Loucy (cell line): ENCODE measurements at regions not wholly inside any gene's neighbourhood (a gene's known extent, or its start where the extent isn't known, plus 50 kb on each side); places are given as distances from the start of the nearest gene placed in this dataset.

ENCODE experiments used
- H2AFZ ChIP-seq: fragments of 200-600 bp; sonication (generic); 2 replicates; pipeline ENCODE4 v1.6.0; 2016; ENCODE audit warnings: antibody characterized with exemption, mild to moderate bottlenecking, low read length, moderate library complexity
- H3F3A ChIP-seq: fragments of 200-600 bp; 2 replicates; pipeline ENCODE4 v1.6.0; 2016; ENCODE audit warnings: antibody characterized with exemption, low read depth, mild to moderate bottlenecking
- H3K27me3 ChIP-seq: fragments of 200-600 bp; sonication (generic); 2 replicates; pipeline ENCODE4 v1.6.1; 2014; ENCODE audit warnings: low read length, mild to moderate bottlenecking; ENCODE audit not compliant: insufficient read depth, poor library complexity, severe bottlenecking
- H3K36me3 ChIP-seq: fragments of 200-600 bp; sonication (generic); 2 replicates; pipeline ENCODE4 v1.6.1; 2016; ENCODE audit warnings: low read length; ENCODE audit not compliant: insufficient read depth
- H3K4me1 ChIP-seq: fragments of 200-600 bp; sonication (generic); 2 replicates; pipeline ENCODE4 v1.5.1; 2014; ENCODE audit warnings: low read length, mild to moderate bottlenecking; ENCODE audit not compliant: insufficient read depth, poor library complexity, severe bottlenecking
- H3K4me2 ChIP-seq: fragments of 200-600 bp; sonication (generic); 2 replicates; pipeline ENCODE4 v1.6.0; 2014; ENCODE audit warnings: antibody characterized with exemption, low read length, low read depth, mild to moderate bottlenecking; ENCODE audit not compliant: poor library complexity, severe bottlenecking
- H3K4me3 ChIP-seq: fragments of 200-600 bp; sonication (generic); 2 replicates; pipeline ENCODE4 v1.5.1; 2014; ENCODE audit warnings: low read length, mild to moderate bottlenecking, mixed read lengths; ENCODE audit not compliant: poor library complexity, severe bottlenecking
- H3K79me2 ChIP-seq: fragments of 200-600 bp; sonication (generic); 2 replicates; pipeline ENCODE4 v1.6.1; 2014; ENCODE audit warnings: low read length; ENCODE audit not compliant: insufficient read depth
- H3K9ac ChIP-seq: fragments of 200-600 bp; sonication (generic); 2 replicates; pipeline ENCODE4 v1.6.0; 2014; ENCODE audit warnings: mild to moderate bottlenecking, low read depth, low read length, moderate library complexity; ENCODE audit not compliant: poor library complexity, severe bottlenecking
- H3K9me2 ChIP-seq: fragments of 200-600 bp; sonication (generic); replicated peaks from 2 replicates; pipeline ENCODE4 v1.6.1; 2016; ENCODE audit warnings: low read depth, low read length, mixed read lengths
- H3K9me3 ChIP-seq: fragments of 200-600 bp; sonication (generic); 2 replicates; pipeline ENCODE4 v1.6.1; 2014; ENCODE audit warnings: mild to moderate bottlenecking, antibody characterized with exemption, low read length, low read depth; ENCODE audit not compliant: insufficient read depth
- H4K20me1 ChIP-seq: fragments of 200-600 bp; sonication (generic); 2 replicates; pipeline ENCODE4 v1.6.0; 2014; ENCODE audit warnings: antibody characterized with exemption, low read length, mild to moderate bottlenecking; ENCODE audit not compliant: insufficient read depth, poor library complexity, severe bottlenecking
- EZH2phosphoT487 ChIP-seq: fragments of 200-600 bp; IDR thresholded peaks from 2 replicates; pipeline ENCODE4 v1.6.1; 2018; ENCODE audit warnings: antibody characterized with exemption, mild to moderate bottlenecking, moderate library complexity, borderline replicate concordance
- TF ChIP-seq, protein P1 (sequence below): fragments of 200-600 bp; sonication (generic); conservative IDR thresholded peaks from 2 replicates; pipeline ENCODE4 v1.5.1; 2014; ENCODE audit warnings: mild to moderate bottlenecking, antibody characterized with exemption, low read length

DNA sequence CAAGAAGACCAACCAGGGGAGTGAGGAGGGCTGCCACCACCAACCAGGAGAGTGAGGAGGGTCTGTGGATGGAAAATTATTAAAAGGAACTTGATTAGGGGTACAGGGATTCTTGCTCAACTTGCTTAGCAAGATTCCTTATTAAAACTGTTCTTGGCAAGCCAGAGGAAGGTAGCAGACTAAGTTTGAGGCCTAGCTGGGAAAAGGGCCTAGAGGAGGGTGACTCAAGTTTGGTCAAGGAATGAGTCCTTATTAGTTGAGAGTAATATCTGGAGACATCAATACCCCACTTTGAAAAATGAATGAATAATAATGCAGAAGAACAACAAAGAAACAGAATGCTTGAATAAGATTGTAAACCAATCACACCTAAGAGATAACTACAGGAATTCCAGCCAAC is 612.4 kb upstream of the ZFP42 start:
- Histone ChIP-seq H3K36me3 (no peaks in the 10 kb centered on the region), H3K4me2 (no peak overlapping the region), H3K27me3 (no peaks in the 10 kb centered on the region), H3F3A (no peaks in the 10 kb centered on the region), H3K9me2 (no peaks in the 10 kb centered on the region), H3K9ac (no peak overlapping the region), H3K4me3 (no peak overlapping the region), H3K4me1 (no peaks in the 10 kb centered on the region), H3K79me2 (no peaks in the 10 kb centered on the region), H3K9me3 (peaks cover 4% of the 10 kb centered on the region; the same call in 1 of the 2 replicates), H4K20me1 (no peaks in the 10 kb centered on the region), H2AFZ (no peak overlapping the region)
- TF ChIP-seq, protein P1, sequence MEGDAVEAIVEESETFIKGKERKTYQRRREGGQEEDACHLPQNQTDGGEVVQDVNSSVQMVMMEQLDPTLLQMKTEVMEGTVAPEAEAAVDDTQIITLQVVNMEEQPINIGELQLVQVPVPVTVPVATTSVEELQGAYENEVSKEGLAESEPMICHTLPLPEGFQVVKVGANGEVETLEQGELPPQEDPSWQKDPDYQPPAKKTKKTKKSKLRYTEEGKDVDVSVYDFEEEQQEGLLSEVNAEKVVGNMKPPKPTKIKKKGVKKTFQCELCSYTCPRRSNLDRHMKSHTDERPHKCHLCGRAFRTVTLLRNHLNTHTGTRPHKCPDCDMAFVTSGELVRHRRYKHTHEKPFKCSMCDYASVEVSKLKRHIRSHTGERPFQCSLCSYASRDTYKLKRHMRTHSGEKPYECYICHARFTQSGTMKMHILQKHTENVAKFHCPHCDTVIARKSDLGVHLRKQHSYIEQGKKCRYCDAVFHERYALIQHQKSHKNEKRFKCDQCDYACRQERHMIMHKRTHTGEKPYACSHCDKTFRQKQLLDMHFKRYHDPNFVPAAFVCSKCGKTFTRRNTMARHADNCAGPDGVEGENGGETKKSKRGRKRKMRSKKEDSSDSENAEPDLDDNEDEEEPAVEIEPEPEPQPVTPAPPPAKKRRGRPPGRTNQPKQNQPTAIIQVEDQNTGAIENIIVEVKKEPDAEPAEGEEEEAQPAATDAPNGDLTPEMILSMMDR, result no peak
- TF ChIP-seq EZH2phosphoT487, result no peak

DNA sequence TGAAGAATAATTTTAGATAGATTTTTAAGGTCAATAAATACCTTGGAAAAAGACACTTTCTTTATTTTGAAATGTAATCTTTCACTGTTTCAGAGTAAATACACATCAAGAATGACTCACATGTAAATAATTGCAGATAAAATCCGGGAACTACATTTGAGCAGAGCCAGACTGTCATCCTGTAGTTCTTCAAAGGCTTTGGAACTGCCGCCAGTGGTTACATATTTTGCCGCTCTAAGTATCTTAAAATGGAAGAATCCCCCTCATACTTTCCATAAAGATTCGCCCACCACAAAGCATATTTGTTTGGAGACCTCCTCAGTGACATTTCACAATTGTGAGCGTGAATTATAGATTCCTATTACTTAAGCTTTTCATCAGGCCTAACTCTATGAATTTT is 607.8 kb upstream of the ZFP42 start:
- H3K27me3 ChIP-seq, result no peaks in the 10 kb centered on the region
- no peak overlapping the region for H3K4me2 ChIP-seq
- peaks cover 4% of the 10 kb centered on the region; the same call in 1 of the 2 replicates for H3K9me3 ChIP-seq
- H3K36me3 ChIP-seq, result no peaks in the 10 kb centered on the region
- no peaks in the 10 kb centered on the region for H4K20me1 ChIP-seq
- TF ChIP-seq EZH2phosphoT487, result no peak
- TF ChIP-seq, protein P1, result no peak
- no peaks in the 10 kb centered on the region for H3K4me1 ChIP-seq
- no peaks in the 10 kb centered on the region for H3K9me2 ChIP-seq
- H2AFZ ChIP-seq, result no peak overlapping the region
- H3K79me2 ChIP-seq, result no peaks in the 10 kb centered on the region
- H3F3A ChIP-seq, result no peaks in the 10 kb centered on the region
- H3K9ac ChIP-seq, result no peak overlapping the region
- no peak overlapping the region for H3K4me3 ChIP-seq

DNA sequence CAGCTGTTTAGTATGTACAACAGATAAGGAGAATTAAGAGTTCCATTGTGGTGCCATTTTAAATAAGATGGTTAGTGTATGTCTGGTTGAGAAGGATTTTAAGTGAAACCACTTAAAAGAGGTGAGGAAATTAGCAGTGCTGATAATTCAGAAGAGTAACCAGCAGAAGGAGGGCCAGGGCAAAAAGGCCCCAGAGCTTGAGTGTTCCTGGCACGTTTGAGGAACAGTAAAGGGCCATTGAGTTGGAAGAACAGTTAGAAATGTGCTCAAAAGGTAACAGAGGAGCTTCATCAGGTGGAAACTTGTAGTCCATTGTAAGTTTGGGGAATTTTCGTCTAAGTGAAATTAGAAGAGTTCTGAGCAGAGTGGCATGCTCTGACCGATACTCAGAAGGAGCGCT is 606.2 kb upstream of the ZFP42 start:
- no peak overlapping the region for H3K4me2 ChIP-seq
- no peaks in the 10 kb centered on the region for H3K4me1 ChIP-seq
- no peaks in the 10 kb centered on the region for H3K79me2 ChIP-seq
- no peak overlapping the region for H2AFZ ChIP-seq
- H3K9ac ChIP-seq, result no peak overlapping the region
- H3K27me3 ChIP-seq, result no peaks in the 10 kb centered on the region
- H3F3A ChIP-seq, result no peaks in the 10 kb centered on the region
- no peaks in the 10 kb centered on the region for H3K36me3 ChIP-seq
- no peaks in the 10 kb centered on the region for H4K20me1 ChIP-seq
- H3K4me3 ChIP-seq, result no peak overlapping the region
- TF ChIP-seq, protein P1, result no peak
- no peak for TF ChIP-seq EZH2phosphoT487
- H3K9me3 ChIP-seq, result peaks cover 4% of the 10 kb centered on the region; the same call in 1 of the 2 replicates
- no peaks in the 10 kb centered on the region for H3K9me2 ChIP-seq
